Endothelial cell (in vitro differentiated cells): ENCODE measurements at regions not wholly inside any gene's neighbourhood (a gene's known extent, or its start where the extent isn't known, plus 50 kb on each side); places are given as distances from the start of the nearest gene placed in this dataset.

Experiments used
- DNase-seq: peaks from one replicate; pipeline ENCODE4 v3.0.0; 2021; ENCODE audit warnings: low spot score
- H3K27ac Mint-ChIP-seq: one replicate; pipeline ENCODE4 v1.8.0; 2021; ENCODE audit warnings: mixed read lengths, inconsistent platforms; ENCODE audit not compliant: unreplicated experiment
- H3K27me3 Mint-ChIP-seq: one replicate; pipeline ENCODE4 v1.8.0; 2021; ENCODE audit warnings: mild to moderate bottlenecking, moderate library complexity, mixed read lengths, inconsistent platforms; ENCODE audit not compliant: unreplicated experiment
- H3K36me3 Mint-ChIP-seq: one replicate; pipeline ENCODE4 v1.8.0; 2021; ENCODE audit warnings: mild to moderate bottlenecking, low read depth, mixed read lengths, inconsistent platforms; ENCODE audit not compliant: unreplicated experiment
- H3K4me1 Mint-ChIP-seq: one replicate; pipeline ENCODE4 v1.8.0; 2021; ENCODE audit warnings: mild to moderate bottlenecking, mixed read lengths, inconsistent platforms; ENCODE audit not compliant: unreplicated experiment
- H3K4me3 Mint-ChIP-seq: one replicate; pipeline ENCODE4 v1.8.0; 2021; ENCODE audit warnings: mild to moderate bottlenecking, mixed read lengths, inconsistent platforms; ENCODE audit not compliant: unreplicated experiment
- H3K9me3 Mint-ChIP-seq: one replicate; pipeline ENCODE4 v1.8.0; 2021; ENCODE audit warnings: mixed read lengths, inconsistent platforms; ENCODE audit not compliant: unreplicated experiment
- CTCF ChIP-seq: fragments of 200-600 bp; sonication (generic); IDR thresholded peaks from one replicate; pipeline ENCODE4 v1.5.0; 2021; ENCODE audit warnings: antibody characterized with exemption; ENCODE audit not compliant: unreplicated experiment

- no peaks in the 10 kb centered on the region for H3K27me3 Mint-ChIP-seq
- DNase-seq: no peak
- no peak overlapping the region for H3K27ac Mint-ChIP-seq
- H3K4me1 Mint-ChIP-seq: peaks cover 3% of the 10 kb centered on the region
- no peak overlapping the region for H3K4me3 Mint-ChIP-seq
- TF ChIP-seq CTCF: no peak
- H3K9me3 Mint-ChIP-seq: no peaks in the 10 kb centered on the region
- no peaks in the 10 kb centered on the region for H3K36me3 Mint-ChIP-seq
Observed at GRCh38 chr3:31255007-31255581, 277.6 kb upstream of the STT3B start.

- TF ChIP-seq CTCF: no peak
- DNase-seq: no peak
- H3K4me3 Mint-ChIP-seq: no peak overlapping the region
- H3K9me3 Mint-ChIP-seq: no peaks in the 10 kb centered on the region
- H3K27ac Mint-ChIP-seq: no peak overlapping the region
- H3K36me3 Mint-ChIP-seq: no peaks in the 10 kb centered on the region
- no peaks in the 10 kb centered on the region for H3K27me3 Mint-ChIP-seq
- H3K4me1 Mint-ChIP-seq: no peaks in the 10 kb centered on the region
Observed at GRCh38 chr3:31262201-31262600, 270.5 kb upstream of the STT3B start.

GRCh38 chr3:31263897-31264296 is 268.8 kb upstream of the STT3B start:
- H3K4me1 Mint-ChIP-seq: no peaks in the 10 kb centered on the region
- H3K9me3 Mint-ChIP-seq: no peaks in the 10 kb centered on the region
- H3K36me3 Mint-ChIP-seq: no peaks in the 10 kb centered on the region
- no peaks in the 10 kb centered on the region for H3K27me3 Mint-ChIP-seq
- no peak for DNase-seq
- TF ChIP-seq CTCF: no peak
- H3K4me3 Mint-ChIP-seq: no peak overlapping the region
- no peak overlapping the region for H3K27ac Mint-ChIP-seq

GRCh38 chr3:31265646-31266428 is 266.9 kb upstream of the STT3B start:
- Mint-ChIP-seq H3K36me3 (no peaks in the 10 kb centered on the region), H3K27ac (no peak overlapping the region), H3K27me3 (peaks cover 2% of the 10 kb centered on the region), H3K9me3 (no peaks in the 10 kb centered on the region), H3K4me3 (no peak overlapping the region), H3K4me1 (no peaks in the 10 kb centered on the region)
- no peak for DNase-seq
- TF ChIP-seq CTCF: no peak

- Mint-ChIP-seq H3K27ac (no peak overlapping the region), H3K4me3 (no peak overlapping the region), H3K4me1 (no peaks in the 10 kb centered on the region), H3K27me3 (peaks cover 2% of the 10 kb centered on the region), H3K36me3 (no peaks in the 10 kb centered on the region), H3K9me3 (no peaks in the 10 kb centered on the region)
- TF ChIP-seq CTCF: no peak
- DNase-seq: no peak
Observed at GRCh38 chr3:31268868-31269267, 263.9 kb upstream of the STT3B start.
